ENCODE measurements at regions not wholly inside any gene's neighbourhood (a gene's known extent, or its start where the extent isn't known, plus 50 kb on each side); places are given as distances from the start of the nearest gene placed in this dataset.

DNA sequence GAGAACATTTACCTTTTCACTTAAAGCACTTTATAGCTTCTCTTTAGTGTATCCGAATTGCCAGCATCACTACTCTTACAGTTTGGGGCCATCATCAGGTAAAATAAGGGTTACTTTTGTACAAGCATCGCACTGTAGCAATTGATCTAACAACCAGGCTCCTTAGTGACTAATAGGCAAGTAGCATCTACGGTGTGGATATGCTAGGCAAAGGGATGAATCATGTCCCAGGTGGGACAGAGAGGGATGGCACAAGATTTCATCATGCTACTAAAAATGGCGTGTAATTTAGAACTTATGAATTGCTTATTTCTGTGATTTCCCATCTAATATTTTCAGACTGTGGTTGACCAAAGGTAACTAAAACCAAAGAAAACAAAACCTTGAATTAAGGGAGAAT, 582.3 kb downstream of the KCNH5 start:
- Histone ChIP-seq H3K4me2 (ENCODE audit: extremely low read depth, insufficient read depth, low read length) (no peak overlapping the region), H3K4me3 (replicated peaks in 1 of 4; ENCODE audit: control extremely low read depth in 1 of 4, insufficient read depth in 1 of 4, low read depth in 3 of 4, low read length in 4 of 4) (no peak overlapping the region), H3K79me2 (ENCODE audit: control insufficient read depth, insufficient read depth, low read length) (no peaks in the 10 kb centered on the region), H2AFZ (ENCODE audit: low read length) (no peak overlapping the region), H3K9ac (ENCODE audit: insufficient read depth, low read length) (no peak overlapping the region), H3K36me3 (ENCODE audit: control insufficient read depth, insufficient read depth, low read length) (no peaks in the 10 kb centered on the region), H3K27ac (ENCODE audit: insufficient read depth, low read length) (no peak overlapping the region), H3K9me3 (ENCODE audit: control insufficient read depth, insufficient read depth, low read depth, low read length) (no peaks in the 10 kb centered on the region), H3K27me3 (ENCODE audit: control insufficient read depth, insufficient read depth, low read length) (no peaks in the 10 kb centered on the region), H3K4me1 (ENCODE audit: control insufficient read depth, extremely low read depth, insufficient read depth, low read length) (no peaks in the 10 kb centered on the region), H4K20me1 (ENCODE audit: control insufficient read depth, extremely low read depth, insufficient read depth, low read length) (no peaks in the 10 kb centered on the region)
- no peak for TF ChIP-seq EZH2 (IDR thresholded peaks at IDR 0.05; ENCODE audit: low read length, missing control alignments)
- TF ChIP-seq, protein P1, sequence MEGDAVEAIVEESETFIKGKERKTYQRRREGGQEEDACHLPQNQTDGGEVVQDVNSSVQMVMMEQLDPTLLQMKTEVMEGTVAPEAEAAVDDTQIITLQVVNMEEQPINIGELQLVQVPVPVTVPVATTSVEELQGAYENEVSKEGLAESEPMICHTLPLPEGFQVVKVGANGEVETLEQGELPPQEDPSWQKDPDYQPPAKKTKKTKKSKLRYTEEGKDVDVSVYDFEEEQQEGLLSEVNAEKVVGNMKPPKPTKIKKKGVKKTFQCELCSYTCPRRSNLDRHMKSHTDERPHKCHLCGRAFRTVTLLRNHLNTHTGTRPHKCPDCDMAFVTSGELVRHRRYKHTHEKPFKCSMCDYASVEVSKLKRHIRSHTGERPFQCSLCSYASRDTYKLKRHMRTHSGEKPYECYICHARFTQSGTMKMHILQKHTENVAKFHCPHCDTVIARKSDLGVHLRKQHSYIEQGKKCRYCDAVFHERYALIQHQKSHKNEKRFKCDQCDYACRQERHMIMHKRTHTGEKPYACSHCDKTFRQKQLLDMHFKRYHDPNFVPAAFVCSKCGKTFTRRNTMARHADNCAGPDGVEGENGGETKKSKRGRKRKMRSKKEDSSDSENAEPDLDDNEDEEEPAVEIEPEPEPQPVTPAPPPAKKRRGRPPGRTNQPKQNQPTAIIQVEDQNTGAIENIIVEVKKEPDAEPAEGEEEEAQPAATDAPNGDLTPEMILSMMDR (conservative IDR thresholded peaks at IDR 0.05 in 1 of 2, IDR thresholded peaks at IDR 0.05 in 1 of 2; ENCODE audit: low read depth in 1 of 2, low read length in 2 of 2): no peak
- peak in 1 of 2 donors; percentile 71 for DNase-seq (ENCODE audit: low read depth in 2 of 2)

DNA sequence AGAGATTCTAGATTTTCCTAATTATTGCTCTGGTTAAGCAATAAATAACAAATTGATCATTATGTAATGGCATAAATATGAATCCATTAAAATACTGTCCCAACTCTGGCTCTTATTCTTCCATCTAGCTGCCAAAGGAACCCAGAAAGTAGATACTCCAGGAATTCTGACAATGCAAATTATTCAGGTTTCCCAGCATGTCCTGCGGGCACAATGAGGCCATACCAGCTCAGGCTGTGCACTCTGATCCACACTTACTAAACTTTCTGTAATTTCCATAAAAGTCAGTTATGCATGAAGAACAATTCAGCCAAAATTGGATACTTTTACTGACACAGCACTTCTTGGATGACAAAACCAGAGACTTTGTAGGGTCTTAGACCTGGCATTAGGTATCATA, 576.3 kb downstream of the KCNH5 start:
- Histone ChIP-seq H3K79me2 (ENCODE audit: control insufficient read depth, insufficient read depth, low read length) (no peaks in the 10 kb centered on the region), H3K4me3 (replicated peaks in 1 of 4; ENCODE audit: control extremely low read depth in 1 of 4, insufficient read depth in 1 of 4, low read depth in 3 of 4, low read length in 4 of 4) (no peak overlapping the region), H3K36me3 (ENCODE audit: control insufficient read depth, insufficient read depth, low read length) (no peaks in the 10 kb centered on the region), H3K4me2 (ENCODE audit: extremely low read depth, insufficient read depth, low read length) (no peak overlapping the region), H3K27ac (ENCODE audit: insufficient read depth, low read length) (no peak overlapping the region), H3K4me1 (ENCODE audit: control insufficient read depth, extremely low read depth, insufficient read depth, low read length) (no peaks in the 10 kb centered on the region), H3K27me3 (ENCODE audit: control insufficient read depth, insufficient read depth, low read length) (no peaks in the 10 kb centered on the region), H3K9ac (ENCODE audit: insufficient read depth, low read length) (no peak overlapping the region), H4K20me1 (ENCODE audit: control insufficient read depth, extremely low read depth, insufficient read depth, low read length) (no peaks in the 10 kb centered on the region), H3K9me3 (ENCODE audit: control insufficient read depth, insufficient read depth, low read depth, low read length) (no peaks in the 10 kb centered on the region), H2AFZ (ENCODE audit: low read length) (no peak overlapping the region)
- DNase-seq (ENCODE audit: low read depth in 2 of 2): no peak
- no peak for TF ChIP-seq EZH2 (IDR thresholded peaks at IDR 0.05; ENCODE audit: low read length, missing control alignments)
- TF ChIP-seq, protein P1 (conservative IDR thresholded peaks at IDR 0.05 in 1 of 2, IDR thresholded peaks at IDR 0.05 in 1 of 2; ENCODE audit: low read depth in 1 of 2, low read length in 2 of 2): no peak

DNA sequence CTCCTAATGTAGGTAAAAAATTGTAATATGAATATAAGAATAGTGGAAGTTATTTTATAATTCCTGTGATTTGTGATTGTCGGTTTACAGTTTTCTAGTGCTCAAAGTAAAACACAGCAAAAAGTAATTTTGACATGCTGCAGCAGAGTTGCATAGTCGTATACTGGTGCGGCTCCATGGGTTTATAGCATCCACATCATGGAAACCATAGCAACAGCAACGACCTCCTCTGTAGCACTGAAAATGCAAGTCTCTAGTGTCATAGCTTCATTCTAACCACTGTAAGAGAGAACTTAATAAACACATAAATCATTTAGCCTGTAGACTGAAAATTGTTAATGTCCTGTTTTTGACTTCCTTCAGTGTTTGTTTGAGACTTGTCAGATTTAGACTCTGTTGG, 574.3 kb downstream of the KCNH5 start:
- TF ChIP-seq, protein P1 (conservative IDR thresholded peaks at IDR 0.05 in 1 of 2, IDR thresholded peaks at IDR 0.05 in 1 of 2; ENCODE audit: low read depth in 1 of 2, low read length in 2 of 2): no peak
- TF ChIP-seq EZH2 (IDR thresholded peaks at IDR 0.05; ENCODE audit: low read length, missing control alignments): no peak
- Histone ChIP-seq H3K4me1 (ENCODE audit: control insufficient read depth, extremely low read depth, insufficient read depth, low read length) (no peaks in the 10 kb centered on the region), H3K9me3 (ENCODE audit: control insufficient read depth, insufficient read depth, low read depth, low read length) (no peaks in the 10 kb centered on the region)

More for the DNA sequence above, 574.3 kb downstream of the KCNH5 start:
- Histone ChIP-seq H4K20me1 (ENCODE audit: control insufficient read depth, extremely low read depth, insufficient read depth, low read length) (no peaks in the 10 kb centered on the region), H3K36me3 (ENCODE audit: control insufficient read depth, insufficient read depth, low read length) (no peaks in the 10 kb centered on the region), H3K27ac (ENCODE audit: insufficient read depth, low read length) (no peak overlapping the region), H2AFZ (ENCODE audit: low read length) (no peak overlapping the region), H3K4me3 (replicated peaks in 1 of 4; ENCODE audit: control extremely low read depth in 1 of 4, insufficient read depth in 1 of 4, low read depth in 3 of 4, low read length in 4 of 4) (no peak overlapping the region), H3K4me2 (ENCODE audit: extremely low read depth, insufficient read depth, low read length) (no peak overlapping the region), H3K79me2 (ENCODE audit: control insufficient read depth, insufficient read depth, low read length) (no peaks in the 10 kb centered on the region), H3K27me3 (ENCODE audit: control insufficient read depth, insufficient read depth, low read length) (no peaks in the 10 kb centered on the region), H3K9ac (ENCODE audit: insufficient read depth, low read length) (no peak overlapping the region)
- no peak for DNase-seq (ENCODE audit: low read depth in 2 of 2)

All from fibroblast of lung (primary cell).